Loucy (cell line): ENCODE measurements at regions not wholly inside any gene's neighbourhood (a gene's known extent, or its start where the extent isn't known, plus 50 kb on each side); places are given as distances from the start of the nearest gene placed in this dataset.

Experiments used
- CTCF ChIP-seq: fragments of 200-600 bp; sonication (generic); conservative IDR thresholded peaks from 2 replicates; pipeline ENCODE4 v1.5.1; 2014; ENCODE audit warnings: mild to moderate bottlenecking, antibody characterized with exemption, low read length
- EZH2phosphoT487 ChIP-seq: fragments of 200-600 bp; IDR thresholded peaks from 2 replicates; pipeline ENCODE4 v1.6.1; 2018; ENCODE audit warnings: antibody characterized with exemption, mild to moderate bottlenecking, moderate library complexity, borderline replicate concordance

GRCh38 chr10:65779985-65780384 is 1145.9 kb upstream of the LRRTM3 start:
- TF ChIP-seq CTCF = no peak
- TF ChIP-seq EZH2phosphoT487 = no peak
